ENCODE measurements at regions not wholly inside any gene's neighbourhood (a gene's known extent, or its start where the extent isn't known, plus 50 kb on each side); places are given as distances from the start of the nearest gene placed in this dataset.
A peak's percentile ranks its signal among the peaks of the same experiment; 100 is the strongest.
"Not testable (repeated sequence)": the region's sequence is repeated elsewhere in the genome, so short reads cannot be mapped to it uniquely, and the experiment has no call there.

GRCh38 chr16:85203462-85203813 is 91.2 kb upstream of the CIBAR2 start:
- in situ Hi-C loops (cut with HindIII; ENCODE audit: low pct_unique_long_range_greater_than_20kb, low sequenced_read_pairs) (no loop called here), intact Hi-C loops (cut with micrococcal nuclease; ENCODE audit: unreplicated experiment) (no loop called here)
- Histone ChIP-seq H3K9me3 (ENCODE audit: control insufficient read depth, insufficient read depth, low read depth, low read length) (no peaks in the 10 kb centered on the region), H3K27ac (ENCODE audit: low read length) (no peak overlapping the region), H3K27me3 (ENCODE audit: control insufficient read depth, insufficient read depth, low read length) (no peaks in the 10 kb centered on the region), H3K36me3 (ENCODE audit: control insufficient read depth, insufficient read depth, low read length) (no peaks in the 10 kb centered on the region), H3K4me1 (ENCODE audit: control insufficient read depth, insufficient read depth, low read length) (peaks cover 10% of the 10 kb centered on the region), H3K4me3 (ENCODE audit: low read depth in 2 of 2, low read length in 2 of 2) (no peak overlapping the region)
- ChIA-PET CTCF (no interaction called here), POLR2A (interaction anchor here (0.6 kb wide), 1 partner anchor 34 kb away, joined by 4 read pairs; no protein-coding TSS in a partner anchor)
- BruUV-seq (replicated peaks), result no TSS peak
- ATAC-seq (no peak), DNase-seq (ENCODE audit: low read depth, low spot score) (no peak)
- no peak for TF ChIP-seq CTCF (IDR thresholded peaks at IDR 0.05)
- TF ChIP-seq SIN3A (IDR thresholded peaks at IDR 0.05; ENCODE audit: borderline replicate concordance, insufficient read depth, low read depth, low read length), result no peak
- TF ChIP-seq TCF7L2 (IDR thresholded peaks at IDR 0.05; ENCODE audit: low read depth, low read length), result no peak
- no peak for TF ChIP-seq POLR2AphosphoS5 (IDR thresholded peaks at IDR 0.05; ENCODE audit: low read depth, low read length)
- TF ChIP-seq REST (IDR thresholded peaks at IDR 0.05; ENCODE audit: insufficient read depth in 1 of 2, low read depth in 2 of 2, low read length in 1 of 2), result no peak

GRCh38 chr16:85204242-85205010 is 92.2 kb upstream of the CIBAR2 start:
- in situ Hi-C loops (cut with HindIII; ENCODE audit: low pct_unique_long_range_greater_than_20kb, low sequenced_read_pairs) (no loop called here), intact Hi-C loops (cut with micrococcal nuclease; ENCODE audit: unreplicated experiment) (no loop called here)
- TF ChIP-seq TCF7L2 (IDR thresholded peaks at IDR 0.05; ENCODE audit: low read depth, low read length), result no peak
- no peak for TF ChIP-seq REST (IDR thresholded peaks at IDR 0.05; ENCODE audit: insufficient read depth in 1 of 2, low read depth in 2 of 2, low read length in 1 of 2)
- no peak for TF ChIP-seq CTCF (IDR thresholded peaks at IDR 0.05)
- TF ChIP-seq SIN3A (IDR thresholded peaks at IDR 0.05; ENCODE audit: borderline replicate concordance, insufficient read depth, low read depth, low read length), result no peak
- TF ChIP-seq POLR2AphosphoS5 (IDR thresholded peaks at IDR 0.05; ENCODE audit: low read depth, low read length), result no peak
- H3K4me3 ChIP-seq (ENCODE audit: low read depth in 2 of 2, low read length in 2 of 2), result no peak overlapping the region
- ATAC-seq, result no peak
- H3K4me1 ChIP-seq (ENCODE audit: control insufficient read depth, insufficient read depth, low read length), result peaks cover 15% of the 10 kb centered on the region
- BruUV-seq (replicated peaks), result TSS peak; percentile 70
- ChIA-PET CTCF (no interaction called here), POLR2A (no interaction called here)
- DNase-seq (ENCODE audit: low read depth, low spot score), result no peak
- no peaks in the 10 kb centered on the region for H3K36me3 ChIP-seq (ENCODE audit: control insufficient read depth, insufficient read depth, low read length)
- H3K9me3 ChIP-seq (ENCODE audit: control insufficient read depth, insufficient read depth, low read depth, low read length), result no peaks in the 10 kb centered on the region
- no peaks in the 10 kb centered on the region for H3K27me3 ChIP-seq (ENCODE audit: control insufficient read depth, insufficient read depth, low read length)
- no peak overlapping the region for H3K27ac ChIP-seq (ENCODE audit: low read length)

- H3K36me3 ChIP-seq (ENCODE audit: control insufficient read depth, insufficient read depth, low read length); ATAC-seq; intact Hi-C loops (cut with micrococcal nuclease; ENCODE audit: unreplicated experiment); DNase-seq (ENCODE audit: low read depth, low spot score); H3K9me3 ChIP-seq (ENCODE audit: control insufficient read depth, insufficient read depth, low read depth, low read length); BruUV-seq (replicated peaks); CTCF ChIA-PET; in situ Hi-C loops (cut with HindIII; ENCODE audit: low pct_unique_long_range_greater_than_20kb, low sequenced_read_pairs); POLR2A ChIA-PET; H3K4me3 ChIP-seq (ENCODE audit: low read depth in 2 of 2, low read length in 2 of 2); H3K27me3 ChIP-seq (ENCODE audit: control insufficient read depth, insufficient read depth, low read length): not testable (repeated sequence)
- H3K27ac ChIP-seq (ENCODE audit: low read length), result peak overlapping the region; percentile 44; the same call in 1 of the 2 replicates
- H3K4me1 ChIP-seq (ENCODE audit: control insufficient read depth, insufficient read depth, low read length), result peaks cover 21% of the 10 kb centered on the region
Measured at GRCh38 chr16:85205257-85205656, 93.0 kb upstream of the CIBAR2 start.
